SU-DHL-6 (cell line): ENCODE measurements at regions not wholly inside any gene's neighbourhood (a gene's known extent, or its start where the extent isn't known, plus 50 kb on each side); places are given as distances from the start of the nearest gene placed in this dataset.

Experiments used
- H2AFZ ChIP-seq: fragments of 200-600 bp; sonication (generic); 2 replicates; pipeline ENCODE4 v1.6.1; 2014; ENCODE audit warnings: low read depth, mild to moderate bottlenecking, moderate library complexity, mixed read lengths, antibody characterized with exemption, low read length; ENCODE audit not compliant: severe bottlenecking
- H3F3A ChIP-seq: fragments of 200-600 bp; shearing (Covaris generic); 2 replicates; pipeline ENCODE4 v1.6.0; 2016; ENCODE audit warnings: antibody characterized with exemption, mild to moderate bottlenecking; ENCODE audit not compliant: insufficient read depth
- H3K27ac ChIP-seq: fragments of 200-600 bp; sonication (generic); 2 replicates; pipeline ENCODE4 v1.5.1; 2016; ENCODE audit warnings: low read depth, mild to moderate bottlenecking, low read length, moderate library complexity, mixed read lengths
- H3K27me3 ChIP-seq: fragments of 200-600 bp; sonication (generic), shearing (Covaris generic); 2 replicates; pipeline ENCODE4 v1.6.0; 2014; ENCODE audit warnings: mild to moderate bottlenecking, low read length
- H3K36me3 ChIP-seq: fragments of 200-600 bp; sonication (generic); 2 replicates; pipeline ENCODE4 v1.6.1; 2014; ENCODE audit warnings: mild to moderate bottlenecking, low read length, mixed read lengths
- H3K4me2 ChIP-seq: fragments of 300-600, 200-600 bp; shearing (Covaris generic), sonication (generic); 2 replicates; pipeline ENCODE4 v1.6.0; 2014; ENCODE audit warnings: low read length, low read depth, mild to moderate bottlenecking; ENCODE audit not compliant: poor library complexity, severe bottlenecking
- H3K4me3 ChIP-seq: fragments of 200-600 bp; sonication (generic); 2 replicates; pipeline ENCODE4 v1.5.1; 2014; ENCODE audit warnings: antibody characterized with exemption, low read length, mild to moderate bottlenecking, mixed read lengths; ENCODE audit not compliant: insufficient read depth, poor library complexity, severe bottlenecking
- H3K79me2 ChIP-seq: fragments of 200-600 bp; sonication (generic); 2 replicates; pipeline ENCODE4 v1.6.1; 2014; ENCODE audit warnings: mild to moderate bottlenecking, low read length, moderate library complexity; ENCODE audit not compliant: insufficient read depth
- H3K9ac ChIP-seq: fragments of 200-600 bp; sonication (generic); 2 replicates; pipeline ENCODE4 v1.7.0; 2014; ENCODE audit warnings: mild to moderate bottlenecking, low read length
- H3K9me2 ChIP-seq: fragments of 200-600 bp; sonication (generic); replicated peaks from 2 replicates; pipeline ENCODE4 v1.6.1; 2014; ENCODE audit warnings: low read length; ENCODE audit not compliant: insufficient read depth
- H3K9me3 ChIP-seq: fragments of 200-600 bp; sonication (generic); 2 replicates; pipeline ENCODE4 v1.6.1; 2014; ENCODE audit warnings: low read length, mixed read lengths; ENCODE audit not compliant: insufficient read depth
- H4K20me1 ChIP-seq: fragments of 200-600 bp; sonication (generic); 2 replicates; pipeline ENCODE4 v1.6.1; 2014; ENCODE audit warnings: low read depth, mild to moderate bottlenecking, antibody characterized with exemption, low read length, moderate library complexity, mixed read lengths
- CTCF ChIP-seq: fragments of 200-600 bp; sonication (generic); IDR thresholded peaks from one replicate; pipeline ENCODE4 v1.5.1; 2017; ENCODE audit warnings: antibody characterized with exemption, mild to moderate bottlenecking, low read length, moderate library complexity; ENCODE audit not compliant: insufficient read depth, poor library complexity, severe bottlenecking
- EZH2phosphoT487 ChIP-seq: fragments of 200-600 bp; sonication (generic), shearing (Covaris generic); conservative IDR thresholded peaks from 2 replicates; pipeline ENCODE4 v1.6.1; 2018; ENCODE audit warnings: mild to moderate bottlenecking, antibody characterized with exemption, low read length, moderate library complexity, mixed read lengths

GRCh38 chr2:196565982-196566381 is 73.5 kb upstream of the CCDC150 start:
- TF ChIP-seq CTCF = no peak
- H3K4me2 ChIP-seq = no peak overlapping the region
- no peak overlapping the region for H3K9ac ChIP-seq
- no peaks in the 10 kb centered on the region for H3K36me3 ChIP-seq
- H2AFZ ChIP-seq = no peak overlapping the region
- H3F3A ChIP-seq = no peaks in the 10 kb centered on the region
- H3K9me3 ChIP-seq = no peaks in the 10 kb centered on the region
- H3K27me3 ChIP-seq = no peaks in the 10 kb centered on the region
- no peak overlapping the region for H3K27ac ChIP-seq
- no peaks in the 10 kb centered on the region for H3K79me2 ChIP-seq
- H4K20me1 ChIP-seq = no peaks in the 10 kb centered on the region
- H3K4me3 ChIP-seq = no peak overlapping the region
- no peaks in the 10 kb centered on the region for H3K9me2 ChIP-seq

- H3K36me3 ChIP-seq = no peaks in the 10 kb centered on the region
- no peaks in the 10 kb centered on the region for H3K27me3 ChIP-seq
- H3K4me3 ChIP-seq = no peak overlapping the region
- H4K20me1 ChIP-seq = no peaks in the 10 kb centered on the region
- no peak overlapping the region for H3K27ac ChIP-seq
- H3K9me3 ChIP-seq = no peaks in the 10 kb centered on the region
- no peak overlapping the region for H3K4me2 ChIP-seq
- no peak overlapping the region for H2AFZ ChIP-seq
- no peak overlapping the region for H3K9ac ChIP-seq
- H3F3A ChIP-seq = no peaks in the 10 kb centered on the region
- TF ChIP-seq EZH2phosphoT487 (no peak), CTCF (no peak)
- no peaks in the 10 kb centered on the region for H3K79me2 ChIP-seq
- H3K9me2 ChIP-seq = no peaks in the 10 kb centered on the region
Observed at GRCh38 chr2:196566961-196567666, 72.4 kb upstream of the CCDC150 start.

- Histone ChIP-seq H3K79me2 (no peaks in the 10 kb centered on the region), H3K9me3 (no peaks in the 10 kb centered on the region), H3K4me2 (no peak overlapping the region), H3K27ac (no peak overlapping the region), H3K36me3 (no peaks in the 10 kb centered on the region), H3K4me3 (no peak overlapping the region), H3K27me3 (no peaks in the 10 kb centered on the region), H3K9me2 (no peaks in the 10 kb centered on the region), H4K20me1 (no peaks in the 10 kb centered on the region), H2AFZ (no peak overlapping the region), H3K9ac (no peak overlapping the region), H3F3A (no peaks in the 10 kb centered on the region)
- TF ChIP-seq EZH2phosphoT487 (no peak), CTCF (no peak)
Observed at GRCh38 chr2:196568506-196568905, 71.0 kb upstream of the CCDC150 start.

DNA sequence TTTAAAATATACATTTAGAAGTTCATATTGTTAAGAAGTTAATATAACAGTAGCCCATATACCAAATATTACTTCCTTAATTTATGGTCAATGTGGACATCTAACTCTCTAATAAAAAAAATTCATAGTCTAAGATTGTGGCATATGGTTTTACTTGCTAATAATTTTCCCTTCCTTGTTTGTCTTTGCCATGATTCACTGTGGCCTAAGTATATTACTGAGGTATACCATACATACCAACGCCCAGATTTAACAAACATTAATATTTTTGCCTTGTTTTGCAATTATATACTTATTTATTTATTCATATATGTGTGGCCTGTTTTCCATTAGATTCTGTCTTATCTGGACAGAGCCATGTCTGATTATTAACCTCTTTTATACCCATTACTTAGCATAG is 54.6 kb upstream of the CCDC150 start:
- H3K27ac ChIP-seq = no peak overlapping the region

More for the DNA sequence above, 54.6 kb upstream of the CCDC150 start:
- H3K4me3 ChIP-seq = no peak overlapping the region
- H3K9ac ChIP-seq = no peak overlapping the region
- H2AFZ ChIP-seq = no peak overlapping the region
- H3K4me2 ChIP-seq = no peak overlapping the region
- H3K79me2 ChIP-seq = no peaks in the 10 kb centered on the region
- no peaks in the 10 kb centered on the region for H4K20me1 ChIP-seq
- H3K9me2 ChIP-seq = no peaks in the 10 kb centered on the region
- TF ChIP-seq CTCF = no peak
- TF ChIP-seq EZH2phosphoT487 = no peak
- H3K36me3 ChIP-seq = no peaks in the 10 kb centered on the region
- H3F3A ChIP-seq = no peaks in the 10 kb centered on the region
- no peaks in the 10 kb centered on the region for H3K9me3 ChIP-seq
- H3K27me3 ChIP-seq = no peaks in the 10 kb centered on the region
